ENCODE measurements at regions not wholly inside any gene's neighbourhood (a gene's known extent, or its start where the extent isn't known, plus 50 kb on each side); places are given as distances from the start of the nearest gene placed in this dataset.
"Not testable (repeated sequence)": the region's sequence is repeated elsewhere in the genome, so short reads cannot be mapped to it uniquely, and the experiment has no call there.

DNA sequence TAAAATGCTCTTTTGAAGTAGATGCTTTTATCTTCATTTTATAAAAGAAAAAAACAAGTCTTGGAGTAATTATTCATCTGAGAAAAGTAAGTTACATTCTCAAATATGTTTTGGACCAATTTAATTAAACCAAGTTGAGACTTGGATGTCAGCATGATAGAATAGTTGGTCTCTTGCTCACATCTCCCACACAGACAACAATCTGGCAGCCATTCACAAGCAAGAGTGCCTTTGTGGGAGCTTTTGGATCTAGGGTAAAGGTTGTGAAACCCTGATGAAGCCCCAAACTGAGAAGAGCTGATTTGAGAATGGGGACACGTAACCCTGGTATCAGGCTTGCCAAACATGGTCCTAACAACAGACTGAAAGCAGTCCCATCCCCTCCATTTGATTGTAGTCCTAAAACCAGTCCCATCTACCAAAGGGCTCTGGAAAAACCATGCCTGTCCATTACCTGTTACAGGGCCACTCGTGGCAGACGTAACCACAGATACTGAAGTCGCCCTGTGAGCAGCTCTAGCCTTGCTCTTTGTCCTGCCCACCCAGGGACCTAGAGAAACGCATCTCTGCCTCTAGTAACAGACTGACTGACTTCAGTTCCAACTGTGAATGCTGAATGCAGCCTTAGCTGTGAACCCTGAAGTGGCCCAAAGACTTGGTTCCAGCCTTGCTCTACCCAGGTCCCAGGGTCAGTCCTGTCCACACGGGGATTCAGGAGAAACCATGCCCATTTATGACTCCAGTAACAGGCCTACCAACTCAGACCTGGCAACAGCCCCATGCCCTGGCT lies 145.5 kb upstream of the SYNPR start:
- no peak for TF ChIP-seq CTCF (IDR thresholded peaks at IDR 0.05)
- H3K9ac ChIP-seq (ENCODE audit: low read depth in 2 of 2, low read length in 2 of 2) = no peak overlapping the region
- H3K9me3 ChIP-seq = no peaks in the 10 kb centered on the region
- H3K27me3 ChIP-seq = no peaks in the 10 kb centered on the region
- DNase-seq = no peak
- intact Hi-C loops (cut with DNase I) = no loop called here
- H3K36me3 ChIP-seq = no peaks in the 10 kb centered on the region
- no peaks in the 10 kb centered on the region for H3K4me1 ChIP-seq
- no peak overlapping the region for H3K4me3 ChIP-seq
- no peak overlapping the region for H3K27ac ChIP-seq

DNA sequence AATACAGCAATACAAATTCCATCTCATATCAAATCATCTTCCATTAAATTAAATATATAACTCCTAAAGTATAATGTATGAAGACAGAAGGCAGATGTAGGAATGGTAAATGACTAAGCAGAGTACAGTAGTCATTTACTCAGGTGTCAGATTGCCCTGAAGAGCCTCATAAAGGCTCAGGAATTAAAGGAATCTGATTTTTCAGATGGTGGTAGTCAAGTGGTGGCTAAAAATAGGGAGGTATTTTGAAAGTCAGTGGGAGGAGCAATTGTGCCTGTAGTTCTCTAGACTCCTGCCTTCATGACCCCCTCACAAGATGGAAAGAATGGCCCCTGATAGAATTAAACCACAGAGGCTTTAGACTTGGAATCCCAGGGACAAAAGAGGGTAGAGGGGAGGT lies 142.7 kb upstream of the SYNPR start:
- Histone ChIP-seq H3K36me3 (no peaks in the 10 kb centered on the region), H3K27ac (no peak overlapping the region), H3K4me1 (no peaks in the 10 kb centered on the region), H3K27me3 (no peaks in the 10 kb centered on the region), H3K9me3 (no peaks in the 10 kb centered on the region), H3K4me3 (no peak overlapping the region), H3K9ac (ENCODE audit: low read depth in 2 of 2, low read length in 2 of 2) (no peak overlapping the region)
- no peak for TF ChIP-seq CTCF (IDR thresholded peaks at IDR 0.05)
- intact Hi-C loops (cut with DNase I) = no loop called here
- no peak for DNase-seq

GRCh38 chr3:63136249-63136648 lies 141.9 kb upstream of the SYNPR start:
- peak; percentile 25 for DNase-seq
- H3K4me3 ChIP-seq; H3K36me3 ChIP-seq; H3K27ac ChIP-seq; H3K9ac ChIP-seq (ENCODE audit: low read depth in 2 of 2, low read length in 2 of 2); H3K27me3 ChIP-seq; H3K4me1 ChIP-seq; H3K9me3 ChIP-seq; intact Hi-C loops (cut with DNase I): not testable (repeated sequence)

DNA sequence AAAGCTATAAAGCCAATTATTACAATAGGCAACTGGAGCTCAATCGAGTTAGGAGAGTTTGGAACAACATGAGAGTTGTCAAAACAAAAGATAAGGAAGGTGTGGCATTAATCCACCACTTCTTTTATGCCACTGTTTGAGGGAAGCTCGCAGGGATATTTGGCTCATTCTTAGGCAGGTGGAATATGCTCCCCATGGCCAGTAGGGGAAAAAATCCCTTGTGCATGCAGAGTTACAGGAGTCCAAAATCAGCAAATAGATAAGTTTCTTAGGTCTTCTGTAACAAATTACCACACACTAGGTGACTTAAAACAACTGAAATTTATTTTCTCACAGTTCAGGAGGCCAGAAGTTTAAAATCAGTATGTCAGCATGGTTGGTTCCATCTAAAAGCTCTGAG lies 135.4 kb upstream of the SYNPR start:
- intact Hi-C loops (cut with DNase I) = no loop called here
- Histone ChIP-seq H3K9me3 (no peaks in the 10 kb centered on the region), H3K27ac (no peak overlapping the region), H3K4me3 (no peak overlapping the region), H3K27me3 (no peaks in the 10 kb centered on the region), H3K4me1 (no peaks in the 10 kb centered on the region), H3K36me3 (no peaks in the 10 kb centered on the region), H3K9ac (ENCODE audit: low read depth in 2 of 2, low read length in 2 of 2) (no peak overlapping the region)
- TF ChIP-seq CTCF (IDR thresholded peaks at IDR 0.05) = no peak
- no peak for DNase-seq

- Histone ChIP-seq H3K27me3 (no peaks in the 10 kb centered on the region), H3K4me3 (no peak overlapping the region), H3K27ac (no peak overlapping the region), H3K9me3 (no peaks in the 10 kb centered on the region), H3K9ac (ENCODE audit: low read depth in 2 of 2, low read length in 2 of 2) (no peak overlapping the region), H3K36me3 (no peaks in the 10 kb centered on the region), H3K4me1 (no peaks in the 10 kb centered on the region)
- TF ChIP-seq CTCF (IDR thresholded peaks at IDR 0.05) = no peak
- DNase-seq = no peak
- intact Hi-C loops (cut with DNase I) = no loop called here
Measured at GRCh38 chr3:63146154-63146553, 132.0 kb upstream of the SYNPR start.

DNA sequence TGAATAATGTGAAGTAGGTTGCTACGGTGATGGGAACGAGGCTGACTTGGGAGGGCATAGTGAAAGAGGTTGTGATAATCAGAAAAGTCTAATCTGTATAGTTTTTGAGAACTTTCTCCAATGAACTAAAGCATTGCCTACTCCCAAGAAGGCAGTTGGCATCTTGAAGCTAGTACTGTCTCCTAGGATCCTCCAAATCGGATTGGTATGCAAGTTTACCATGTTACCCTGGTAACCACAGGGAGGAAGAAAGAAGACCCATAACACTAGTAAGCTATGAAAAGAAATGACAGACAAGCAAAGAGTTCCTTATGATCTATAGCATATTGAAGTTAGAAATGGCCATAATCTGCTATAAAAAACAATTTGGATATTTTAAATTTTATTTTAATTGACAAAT lies 127.2 kb upstream of the SYNPR start:
- no peak for DNase-seq
- Histone ChIP-seq H3K4me1 (no peaks in the 10 kb centered on the region), H3K27ac (no peak overlapping the region), H3K27me3 (no peaks in the 10 kb centered on the region), H3K9ac (ENCODE audit: low read depth in 2 of 2, low read length in 2 of 2) (no peak overlapping the region), H3K4me3 (no peak overlapping the region), H3K36me3 (no peaks in the 10 kb centered on the region), H3K9me3 (no peaks in the 10 kb centered on the region)
- no peak for TF ChIP-seq CTCF (IDR thresholded peaks at IDR 0.05)
- intact Hi-C loops (cut with DNase I) = no loop called here

Measured in colonic mucosa (tissue), 4 donors.